ENCODE measurements at regions not wholly inside any gene's neighbourhood (a gene's known extent, or its start where the extent isn't known, plus 50 kb on each side); places are given as distances from the start of the nearest gene placed in this dataset. TPM values are rescaled to one million over a fixed set of nuclear protein-coding genes. Genes with fewer than 3 reads are reported as not detected.

Small RNAs in the stretch of these regions (small RNA-seq; reads per million reads assigned to genes)
- not detected for gene RF00003 (ENCODE audit: low read depth, low replicate concordance)
